LNCaP clone FGC (cell line): ENCODE measurements at regions not wholly inside any gene's neighbourhood (a gene's known extent, or its start where the extent isn't known, plus 50 kb on each side); places are given as distances from the start of the nearest gene placed in this dataset.

ENCODE experiments used
- DNase-seq: peaks from one replicate; pipeline ENCODE4 v3.0.0-alpha.2; 2011; ENCODE audit warnings: low read depth
- H3K4me3 ChIP-seq: 2 replicates; pipeline ENCODE4 v1.5.1; 2011; ENCODE audit warnings: mild to moderate bottlenecking, low read depth, low read length, control low read depth
- CTCF ChIP-seq: IDR thresholded peaks from 2 replicates; pipeline ENCODE4 v1.5.1; 2012; ENCODE audit warnings: mild to moderate bottlenecking; ENCODE audit not compliant: control insufficient read depth, insufficient read depth; ENCODE audit errors: extremely low read depth

- no peak for DNase-seq
- no peak overlapping the region for H3K4me3 ChIP-seq
- TF ChIP-seq CTCF: peak; percentile 44
These were observed 181.7 kb upstream of the NSMCE3 start for GRCh38 chr15:29451201-29451781.

- no peak overlapping the region for H3K4me3 ChIP-seq
- no peak for DNase-seq
- no peak for TF ChIP-seq CTCF
These were observed 179.5 kb upstream of the NSMCE3 start for GRCh38 chr15:29449136-29449535.

GRCh38 chr15:29448320-29448719 lies 178.7 kb upstream of the NSMCE3 start:
- TF ChIP-seq CTCF: no peak
- H3K4me3 ChIP-seq: no peak overlapping the region
- DNase-seq: no peak

- no peak for DNase-seq
- TF ChIP-seq CTCF: no peak
- H3K4me3 ChIP-seq: no peak overlapping the region
These were observed 176.9 kb upstream of the NSMCE3 start for GRCh38 chr15:29446480-29446879.

GRCh38 chr15:29442532-29442931 lies 172.9 kb upstream of the NSMCE3 start:
- H3K4me3 ChIP-seq: no peak overlapping the region
- no peak for DNase-seq
- no peak for TF ChIP-seq CTCF

GRCh38 chr15:29440541-29440940 lies 170.9 kb upstream of the NSMCE3 start:
- no peak for TF ChIP-seq CTCF
- H3K4me3 ChIP-seq: no peak overlapping the region
- DNase-seq: no peak

GRCh38 chr15:29438703-29439055 lies 169.1 kb upstream of the NSMCE3 start:
- no peak overlapping the region for H3K4me3 ChIP-seq
- no peak for TF ChIP-seq CTCF
- peak; percentile 91 for DNase-seq
